ENCODE measurements at regions not wholly inside any gene's neighbourhood (a gene's known extent, or its start where the extent isn't known, plus 50 kb on each side); places are given as distances from the start of the nearest gene placed in this dataset.

GRCh38 chr1:184152974-184153373 is 101.4 kb downstream of the TSEN15 start:
- peak overlapping the region; percentile 23 for H3K4me3 Mint-ChIP-seq
- peak overlapping the region; percentile 16 for H3K4me2 ChIP-seq (replicated peaks; ENCODE audit: low read depth, low read length, poor library complexity, severe bottlenecking)
- ATAC-seq (ENCODE audit: low read depth) (no peak), DNase-seq (no peak)
- H3K27me3 ChIP-seq (replicated peaks in 1 of 4; ENCODE audit: control extremely low read depth in 1 of 4, control insufficient read depth in 3 of 4, insufficient read depth in 4 of 4, low read length in 3 of 4): peaks cover 0 to 10% (median 4%) of the 10 kb centered on the region in 4 experiments
- ChIA-PET CTCF (no interaction called here), POLR2A (no interaction called here)
- H2AFZ ChIP-seq (ENCODE audit: insufficient read depth, low read depth, low read length, poor library complexity, severe bottlenecking): peak overlapping the region; percentile 14
- peaks cover 39% of the 10 kb centered on the region for H3K27me3 Mint-ChIP-seq
- no peak overlapping the region for H3K9ac ChIP-seq (ENCODE audit: low read length)
- no peak overlapping the region for H3K27ac Mint-ChIP-seq
- peaks cover 7% of the 10 kb centered on the region in 2 donors for H3K4me1 ChIP-seq (ENCODE audit: control insufficient read depth in 2 of 2, insufficient read depth in 2 of 2, low read length in 2 of 2)
- no peaks in the 10 kb centered on the region for H3K9me3 Mint-ChIP-seq (ENCODE audit: insufficient read depth)
- peaks cover 12% of the 10 kb centered on the region for H3K4me1 Mint-ChIP-seq
- H3K36me3 ChIP-seq (replicated peaks in 1 of 2; ENCODE audit: control extremely low read depth in 1 of 2, control insufficient read depth in 1 of 2, extremely low read depth in 1 of 2, insufficient read depth in 2 of 2, low read length in 1 of 2): no peaks in the 10 kb centered on the region
- H3K9me3 ChIP-seq (ENCODE audit: control extremely low read depth in 1 of 3, control insufficient read depth in 2 of 3, insufficient read depth in 1 of 3, low read length in 2 of 3): no peaks in the 10 kb centered on the region
- H4K20me1 ChIP-seq (ENCODE audit: control insufficient read depth, insufficient read depth, low read length, poor library complexity, severe bottlenecking): no peaks in the 10 kb centered on the region
- H3K27ac ChIP-seq (ENCODE audit: low read length in 2 of 2): no peak overlapping the region
- H3K79me2 ChIP-seq (ENCODE audit: control insufficient read depth, insufficient read depth, low read length): no peaks in the 10 kb centered on the region
- no peak overlapping the region for H3K4me3 ChIP-seq (ENCODE audit: control extremely low read depth in 1 of 5, extremely low read depth in 1 of 5, insufficient read depth in 1 of 5, low read depth in 2 of 5, low read length in 4 of 5)
- 20% methylated on average over 10 of the region's 11 CpGs for WGBS (ENCODE audit: insufficient coverage)
- TF ChIP-seq EZH2 (IDR thresholded peaks at IDR 0.05; ENCODE audit: borderline replicate concordance, insufficient read depth, low read depth, low read length, poor library complexity, severe bottlenecking) (no peak), CTCF (IDR thresholded peaks at IDR 0.05) (no peak)
- intact Hi-C loops (cut with micrococcal nuclease): no loop called here

- peaks cover 12% of the 10 kb centered on the region for H3K4me1 Mint-ChIP-seq
- H3K4me2 ChIP-seq (replicated peaks; ENCODE audit: low read depth, low read length, poor library complexity, severe bottlenecking): no peak overlapping the region
- no peaks in the 10 kb centered on the region for H4K20me1 ChIP-seq (ENCODE audit: control insufficient read depth, insufficient read depth, low read length, poor library complexity, severe bottlenecking)
- H2AFZ ChIP-seq (ENCODE audit: insufficient read depth, low read depth, low read length, poor library complexity, severe bottlenecking): no peak overlapping the region
- H3K27me3 Mint-ChIP-seq: peaks cover 37% of the 10 kb centered on the region
- H3K27ac ChIP-seq (ENCODE audit: low read length in 2 of 2): no peak overlapping the region
- POLR2A ChIA-PET: no interaction called here
- no peak overlapping the region for H3K4me3 ChIP-seq (ENCODE audit: control extremely low read depth in 1 of 5, extremely low read depth in 1 of 5, insufficient read depth in 1 of 5, low read depth in 2 of 5, low read length in 4 of 5)
- H3K4me1 ChIP-seq (ENCODE audit: control insufficient read depth in 2 of 2, insufficient read depth in 2 of 2, low read length in 2 of 2): peaks cover 7% of the 10 kb centered on the region in 2 donors
- CTCF ChIA-PET: no interaction called here
- TF ChIP-seq EZH2 (IDR thresholded peaks at IDR 0.05; ENCODE audit: borderline replicate concordance, insufficient read depth, low read depth, low read length, poor library complexity, severe bottlenecking) (no peak), CTCF (IDR thresholded peaks at IDR 0.05) (no peak)
- H3K36me3 ChIP-seq (replicated peaks in 1 of 2; ENCODE audit: control extremely low read depth in 1 of 2, control insufficient read depth in 1 of 2, extremely low read depth in 1 of 2, insufficient read depth in 2 of 2, low read length in 1 of 2): no peaks in the 10 kb centered on the region
- H3K9ac ChIP-seq (ENCODE audit: low read length): no peak overlapping the region
- H3K79me2 ChIP-seq (ENCODE audit: control insufficient read depth, insufficient read depth, low read length): no peaks in the 10 kb centered on the region
- ATAC-seq (ENCODE audit: low read depth) (no peak), DNase-seq (no peak)
- 92% methylated on average over 3 of the region's 4 CpGs for WGBS (ENCODE audit: insufficient coverage)
- no peaks in the 10 kb centered on the region for H3K9me3 Mint-ChIP-seq (ENCODE audit: insufficient read depth)
- peaks cover 0 to 10% (median 4%) of the 10 kb centered on the region in 4 experiments for H3K27me3 ChIP-seq (replicated peaks in 1 of 4; ENCODE audit: control extremely low read depth in 1 of 4, control insufficient read depth in 3 of 4, insufficient read depth in 4 of 4, low read length in 3 of 4)
- no peak overlapping the region for H3K4me3 Mint-ChIP-seq
- no peaks in the 10 kb centered on the region for H3K9me3 ChIP-seq (ENCODE audit: control extremely low read depth in 1 of 3, control insufficient read depth in 2 of 3, insufficient read depth in 1 of 3, low read length in 2 of 3)
- intact Hi-C loops (cut with micrococcal nuclease): no loop called here
- no peak overlapping the region for H3K27ac Mint-ChIP-seq
Measured at GRCh38 chr1:184153731-184154130, 102.2 kb downstream of the TSEN15 start.
